Stimulated activated CD8-positive, alpha-beta memory T cell treated with anti-CD3 and anti-CD28 coated beads, Interleukin-12 subunit alpha, Interleukin-12 subunit beta, amount 100 ng/mL, for 4 hours (primary cell): ENCODE measurements at regions not wholly inside any gene's neighbourhood (a gene's known extent, or its start where the extent isn't known, plus 50 kb on each side); places are given as distances from the start of the nearest gene placed in this dataset.
"Not testable (repeated sequence)": the region's sequence is repeated elsewhere in the genome, so short reads cannot be mapped to it uniquely, and the experiment has no call there.

Experiments
- DNase-seq: peaks from one replicate; pipeline ENCODE4 v3.0.0-alpha.2; 2020; ENCODE audit warnings: low read depth

- DNase-seq, result no peak
Observed at GRCh38 chr3:20552605-20553275, 366.7 kb upstream of the SGO1 start.

DNA sequence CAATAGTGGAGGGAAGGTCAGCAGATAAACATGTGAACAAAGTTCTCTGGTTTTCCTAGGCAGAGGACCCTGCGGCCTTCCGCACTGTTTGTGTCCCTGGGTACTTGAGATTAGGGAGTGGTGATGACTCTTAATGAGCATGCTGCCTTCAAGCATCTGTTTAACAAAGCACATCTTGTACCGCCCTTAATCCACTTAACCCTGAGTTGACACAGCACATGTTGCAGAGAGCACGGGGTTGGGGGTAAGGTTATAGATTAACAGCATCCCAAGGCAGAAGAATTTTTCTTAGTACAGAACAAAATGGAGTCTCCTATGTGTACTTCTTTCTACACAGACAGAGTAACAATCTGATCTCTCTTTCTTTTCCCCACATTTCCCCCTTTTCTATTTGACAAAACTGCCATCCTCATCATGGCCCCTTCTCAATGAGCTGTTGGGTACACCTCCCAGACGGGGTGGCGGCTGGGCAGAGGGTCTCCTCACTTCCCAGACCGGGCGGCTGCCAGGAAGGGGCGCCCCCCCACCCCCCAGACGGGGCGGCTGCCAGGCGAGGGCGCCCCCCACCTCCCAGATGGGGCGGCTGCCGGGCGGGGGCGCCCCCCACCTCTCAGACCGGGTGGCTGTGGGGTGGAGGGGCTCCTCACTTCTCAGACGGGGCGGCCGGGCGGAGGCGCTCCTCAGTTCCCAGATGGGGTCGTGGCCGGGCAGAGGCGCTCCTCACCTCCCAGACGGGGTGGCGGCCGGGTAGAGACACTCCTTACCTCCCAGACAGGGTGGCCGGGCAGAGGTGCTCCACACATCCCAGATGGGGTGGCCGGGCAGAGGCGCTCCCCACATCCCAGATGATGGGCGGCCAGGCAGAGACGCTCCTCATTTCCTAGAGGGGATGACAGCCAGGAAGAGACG, 361.6 kb upstream of the SGO1 start:
- not testable (repeated sequence) for DNase-seq

- DNase-seq, result no peak
Observed at GRCh38 chr3:20546636-20547035, 360.6 kb upstream of the SGO1 start.

DNA sequence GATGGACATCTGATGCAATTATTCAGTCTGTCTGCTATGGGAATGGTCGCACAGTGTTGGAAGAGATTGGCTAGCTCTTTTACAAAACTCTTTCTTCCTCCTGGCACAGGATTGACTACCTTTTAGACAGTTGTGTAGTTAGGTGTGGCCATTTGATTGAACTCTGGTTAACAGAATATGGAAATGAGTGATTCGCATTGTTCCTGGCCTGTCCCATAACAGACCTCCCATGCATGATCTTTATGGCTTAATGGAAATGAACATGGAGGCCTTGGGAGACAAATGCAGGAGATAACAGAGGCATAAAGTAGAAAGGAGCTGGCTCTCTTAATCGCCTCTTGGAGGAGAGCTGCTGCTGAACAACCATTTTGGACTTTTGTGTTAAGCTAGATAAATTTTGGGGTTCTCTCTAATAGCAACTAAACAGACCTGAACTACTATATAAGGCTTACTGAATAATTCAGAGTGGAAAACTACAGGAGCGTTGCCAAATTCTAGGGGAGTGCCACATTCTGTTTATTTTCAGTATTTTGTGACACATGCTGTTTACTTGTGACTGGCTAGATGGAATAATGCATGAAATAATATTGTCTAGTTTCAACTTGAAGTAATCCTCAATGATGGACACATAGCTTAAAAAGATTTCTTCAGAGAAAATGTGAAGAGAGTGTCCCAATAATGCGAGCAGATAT, 357.7 kb upstream of the SGO1 start:
- no peak for DNase-seq

DNA sequence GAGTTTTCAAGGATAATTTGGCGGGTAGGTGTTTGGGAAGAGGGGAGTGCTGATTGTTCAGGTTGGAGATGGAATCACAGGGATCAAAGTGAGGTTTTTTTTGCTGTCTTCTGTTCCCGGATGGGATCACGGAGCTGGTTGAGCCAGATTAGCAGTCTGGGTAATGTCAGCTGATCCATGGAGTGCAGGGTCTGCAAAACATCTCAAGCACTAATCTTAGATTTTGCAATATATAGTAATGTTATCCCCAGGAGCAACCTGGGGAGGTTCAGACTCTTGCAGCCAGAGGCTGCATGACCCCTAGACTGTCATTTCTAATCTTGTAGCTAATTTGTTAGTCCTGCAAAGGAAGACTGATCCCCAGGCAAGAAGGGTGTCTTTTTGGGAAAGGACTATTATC, 354.1 kb upstream of the SGO1 start:
- no peak for DNase-seq

DNA sequence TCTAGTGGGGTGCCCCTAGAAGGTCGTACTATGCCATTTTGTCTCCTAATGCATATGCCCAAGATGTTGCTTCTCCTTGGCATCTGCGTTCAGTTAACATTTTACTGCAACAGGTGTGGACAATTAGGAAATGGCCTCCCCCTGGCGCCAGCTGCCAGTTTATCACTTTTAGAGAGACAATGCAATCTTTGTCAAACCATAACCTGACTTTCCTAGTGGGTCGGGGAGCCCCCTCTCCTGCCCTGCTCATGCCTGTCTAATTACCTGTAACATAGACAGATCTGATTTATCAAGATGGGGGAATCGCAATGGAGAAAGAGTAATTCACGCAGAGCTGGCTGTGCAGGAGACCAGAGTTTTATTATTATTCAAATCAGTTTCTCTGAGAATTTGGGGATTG, 353.7 kb upstream of the SGO1 start:
- no peak for DNase-seq

DNA sequence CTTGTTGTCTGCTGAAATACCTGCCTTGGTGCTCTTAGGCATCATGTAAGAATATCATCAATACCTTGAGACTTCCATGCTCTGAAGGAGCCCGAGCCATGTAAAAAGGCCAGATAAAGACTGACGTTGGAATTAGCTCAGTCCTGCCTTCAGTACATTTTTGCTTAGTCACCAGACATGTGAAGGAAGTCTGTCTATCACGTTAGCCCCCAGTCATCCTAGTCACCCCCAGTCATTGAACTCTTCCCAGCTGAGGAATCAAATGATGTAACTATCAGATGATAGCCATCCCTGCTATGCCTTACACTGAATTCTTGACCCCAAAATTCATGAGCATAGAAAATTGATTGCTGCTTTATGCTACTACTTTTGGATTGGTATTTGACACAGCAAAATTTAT, 351.2 kb upstream of the SGO1 start:
- no peak for DNase-seq

DNA sequence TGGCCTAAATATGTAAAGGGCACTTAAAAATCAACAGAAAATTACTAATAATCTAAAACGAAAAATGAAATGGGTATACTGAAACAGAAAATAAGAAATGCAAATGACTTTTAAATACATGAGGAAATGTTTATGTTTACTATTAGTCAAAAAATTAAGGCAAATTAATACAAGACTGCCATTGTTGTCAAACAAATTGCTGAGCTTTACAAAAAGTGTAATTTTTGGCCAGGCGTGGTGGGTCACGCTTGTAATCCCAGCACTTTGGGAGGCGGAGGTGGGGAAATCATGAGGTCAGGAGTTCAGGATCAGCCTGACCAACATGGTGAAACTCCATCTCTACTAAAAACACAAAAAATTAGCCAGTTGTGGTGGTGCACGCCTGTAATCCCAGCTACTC, 343.9 kb upstream of the SGO1 start:
- DNase-seq, result no peak

DNA sequence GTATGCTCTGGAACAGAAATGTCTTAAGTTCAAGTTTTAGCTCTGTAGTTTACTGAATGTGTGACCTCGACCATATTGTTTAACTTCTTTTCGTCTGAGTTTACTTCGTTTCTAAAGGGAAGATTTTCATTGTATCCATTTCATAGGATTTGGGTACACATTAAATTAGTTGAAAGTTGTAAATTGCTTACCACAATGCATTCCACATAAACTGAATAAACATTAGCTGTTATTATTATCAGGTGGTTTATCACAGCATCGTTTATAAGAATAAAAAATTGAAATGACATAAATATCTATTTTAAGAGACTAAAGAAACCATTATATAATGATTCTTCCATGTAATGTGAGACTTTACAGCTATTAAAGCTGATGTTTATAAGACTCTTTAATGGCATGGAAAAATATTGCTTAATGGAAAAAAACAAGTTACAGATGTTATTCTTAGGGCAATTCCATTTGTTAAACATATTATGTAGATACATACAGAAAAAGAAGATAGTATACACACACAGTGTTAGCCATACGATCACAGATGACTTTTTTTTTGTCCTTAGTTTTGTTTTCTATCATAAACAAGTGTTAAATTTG, 342.3 kb upstream of the SGO1 start:
- no peak for DNase-seq

- DNase-seq, result no peak
Observed at GRCh38 chr3:20527368-20527767, 341.4 kb upstream of the SGO1 start.

DNA sequence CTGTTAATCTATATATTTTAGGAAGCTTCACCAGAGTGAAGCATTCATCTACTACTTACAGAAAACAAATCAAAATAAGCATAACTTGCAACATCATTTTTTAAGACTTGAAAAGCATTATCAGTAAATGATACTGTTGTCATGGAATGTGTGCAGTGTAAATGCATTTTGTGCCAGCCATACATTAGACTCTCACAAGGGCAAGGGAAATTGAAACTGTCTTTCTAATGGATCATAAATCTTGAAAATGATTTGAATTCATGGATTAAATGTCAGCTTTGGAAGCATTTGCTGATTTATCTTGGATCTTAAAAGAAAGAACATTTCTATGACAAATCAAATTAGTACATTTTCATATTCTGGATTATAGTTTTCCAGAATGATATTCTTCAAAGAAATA, 338.3 kb upstream of the SGO1 start:
- no peak for DNase-seq

- DNase-seq, result no peak
Observed at GRCh38 chr3:20523293-20523692, 337.3 kb upstream of the SGO1 start.

- not testable (repeated sequence) for DNase-seq
Observed at GRCh38 chr3:20517316-20517715, 331.3 kb upstream of the SGO1 start.

DNA sequence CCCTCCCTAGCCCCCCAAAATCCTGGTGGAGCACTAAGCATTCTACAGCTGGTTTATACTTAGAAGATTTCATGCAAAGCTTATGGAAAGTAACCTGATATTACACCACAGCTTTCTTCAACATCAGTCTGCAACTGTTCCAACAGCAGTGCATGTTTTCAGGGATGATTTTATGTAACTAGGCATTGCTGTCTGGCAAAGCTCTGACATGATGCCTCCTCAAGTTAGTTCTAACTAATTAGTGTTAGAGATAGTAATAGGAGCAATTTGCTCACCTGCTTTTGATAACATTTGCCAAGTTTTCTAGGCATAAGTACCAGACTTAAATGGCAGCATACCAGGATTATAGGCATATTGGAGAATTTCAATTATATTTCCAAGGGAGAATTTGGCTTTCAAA, 330.3 kb upstream of the SGO1 start:
- DNase-seq, result no peak

GRCh38 chr3:20515834-20516233, 329.8 kb upstream of the SGO1 start:
- no peak for DNase-seq

DNA sequence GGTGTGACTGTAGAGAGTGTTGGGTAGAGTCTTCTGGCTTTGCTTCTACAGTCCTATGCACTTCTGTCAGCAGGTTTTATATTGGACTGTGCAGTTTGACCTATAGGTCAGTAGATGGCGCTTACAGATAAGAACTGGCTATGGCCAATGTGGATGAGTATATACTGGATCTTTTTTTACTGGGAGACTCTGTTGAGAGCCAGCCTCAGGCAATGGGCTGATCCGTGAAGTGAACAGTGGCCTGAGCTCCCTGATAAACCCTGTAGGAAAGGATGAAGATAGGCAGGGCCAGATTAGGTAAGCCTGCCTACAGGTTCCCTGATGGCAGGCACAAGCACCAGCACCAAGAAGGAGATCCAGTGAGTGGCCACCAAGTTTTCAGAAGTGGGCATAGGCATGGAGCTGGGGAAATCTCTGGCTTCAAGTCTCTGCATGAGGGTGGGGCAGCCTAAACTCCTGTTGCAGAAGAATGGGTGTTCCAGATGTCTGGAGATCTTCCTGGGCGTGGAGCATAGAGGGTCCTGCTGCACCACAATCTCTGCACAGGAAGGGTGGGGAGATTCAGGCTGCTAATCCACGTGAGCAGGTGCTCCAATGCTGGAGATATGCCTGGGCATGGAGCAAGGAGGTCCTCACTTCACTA, 326.0 kb upstream of the SGO1 start:
- no peak for DNase-seq

DNA sequence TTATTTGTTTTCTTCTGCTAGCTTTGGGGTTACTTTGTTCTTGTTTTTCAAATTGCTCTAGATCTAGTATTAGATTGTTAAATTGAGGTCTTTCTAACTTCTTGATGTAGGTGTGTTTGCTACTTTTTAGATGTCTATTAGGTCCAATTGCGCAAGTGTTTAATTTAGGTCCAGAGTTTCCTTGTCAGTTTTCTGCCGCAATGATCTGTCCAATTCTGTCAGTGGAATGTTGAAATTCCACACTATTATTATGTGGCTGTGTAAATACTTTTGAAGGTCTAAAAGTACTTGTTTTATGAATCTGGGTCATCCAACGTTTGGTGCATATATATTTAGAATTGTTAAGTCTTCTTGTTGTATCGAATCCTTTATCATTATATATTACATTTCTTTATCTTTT, 324.4 kb upstream of the SGO1 start:
- no peak for DNase-seq

GRCh38 chr3:20503394-20504082, 317.5 kb upstream of the SGO1 start:
- no peak for DNase-seq

GRCh38 chr3:20490996-20491395, 305.0 kb upstream of the SGO1 start:
- no peak for DNase-seq

GRCh38 chr3:20488151-20488550, 302.1 kb upstream of the SGO1 start:
- no peak for DNase-seq

- no peak for DNase-seq
Observed at GRCh38 chr3:20484126-20484525, 298.1 kb upstream of the SGO1 start.
